Activated T-helper 2 cell treated with anti-CD3 and anti-CD28 coated beads, Interferon-gamma antibody, Interleukin-2, Interleukin-4, amounts not matched to agents 10 μg/mL and 5 μg/mL and 100 μg/mL, durations not matched to agents 14 hours and 24 hours and 36 hours (primary cell): ENCODE measurements at regions not wholly inside any gene's neighbourhood (a gene's known extent, or its start where the extent isn't known, plus 50 kb on each side); places are given as distances from the start of the nearest gene placed in this dataset.

Source experiments
- DNase-seq: peaks from one replicate; pipeline ENCODE4 v3.0.0; 2021; ENCODE audit warnings: low spot score
- H3K27ac Mint-ChIP-seq: one replicate; pipeline ENCODE4 v1.8.0; 2021; ENCODE audit warnings: mixed read lengths
- H3K27me3 Mint-ChIP-seq: one replicate; pipeline ENCODE4 v1.8.0; 2021; ENCODE audit warnings: low read depth, mixed read lengths
- H3K36me3 Mint-ChIP-seq: one replicate; pipeline ENCODE4 v1.8.0; 2021; ENCODE audit warnings: low read depth, mixed read lengths
- H3K4me1 Mint-ChIP-seq: one replicate; pipeline ENCODE4 v1.8.0; 2021; ENCODE audit warnings: low read depth, mixed read lengths
- H3K4me3 Mint-ChIP-seq: one replicate; pipeline ENCODE4 v1.8.0; 2021; ENCODE audit warnings: low read depth, mild to moderate bottlenecking, moderate library complexity, mixed read lengths
- H3K9me3 Mint-ChIP-seq: one replicate; pipeline ENCODE4 v1.8.0; 2021; ENCODE audit warnings: mixed read lengths
- intact Hi-C: fragments of 100-400 bp; cut with micrococcal nuclease; formaldehyde crosslinking; loops from one replicate; pipeline ENCODE4 v1.15.1; 2023

- no peaks in the 10 kb centered on the region for H3K36me3 Mint-ChIP-seq
- intact Hi-C loops, result no loop called here
- DNase-seq, result no peak
- no peaks in the 10 kb centered on the region for H3K4me1 Mint-ChIP-seq
- no peak overlapping the region for H3K4me3 Mint-ChIP-seq
- H3K9me3 Mint-ChIP-seq, result peaks cover 18% of the 10 kb centered on the region
- no peaks in the 10 kb centered on the region for H3K27me3 Mint-ChIP-seq
- no peak overlapping the region for H3K27ac Mint-ChIP-seq
These were observed 325.3 kb downstream of the CXXC4 start for GRCh38 chr4:104169437-104169836.

GRCh38 chr4:104166749-104167148 lies 327.9 kb downstream of the CXXC4 start:
- no peak overlapping the region for H3K4me3 Mint-ChIP-seq
- H3K27ac Mint-ChIP-seq, result no peak overlapping the region
- intact Hi-C loops, result no loop called here
- no peaks in the 10 kb centered on the region for H3K4me1 Mint-ChIP-seq
- no peaks in the 10 kb centered on the region for H3K27me3 Mint-ChIP-seq
- peaks cover 11% of the 10 kb centered on the region for H3K9me3 Mint-ChIP-seq
- no peaks in the 10 kb centered on the region for H3K36me3 Mint-ChIP-seq
- no peak for DNase-seq

- Mint-ChIP-seq H3K36me3 (no peaks in the 10 kb centered on the region), H3K9me3 (peaks cover 11% of the 10 kb centered on the region), H3K27me3 (no peaks in the 10 kb centered on the region), H3K27ac (no peak overlapping the region), H3K4me1 (no peaks in the 10 kb centered on the region), H3K4me3 (no peak overlapping the region)
- intact Hi-C loops, result no loop called here
- DNase-seq, result no peak
These were observed 330.9 kb downstream of the CXXC4 start for GRCh38 chr4:104163820-104164219.

- Mint-ChIP-seq H3K27me3 (no peaks in the 10 kb centered on the region), H3K27ac (no peak overlapping the region), H3K4me1 (no peaks in the 10 kb centered on the region), H3K9me3 (peaks cover 10% of the 10 kb centered on the region), H3K36me3 (no peaks in the 10 kb centered on the region), H3K4me3 (no peak overlapping the region)
- intact Hi-C loops, result no loop called here
- no peak for DNase-seq
These were observed 348.6 kb downstream of the CXXC4 start for GRCh38 chr4:104146048-104146447.

GRCh38 chr4:104138116-104138515 lies 356.6 kb downstream of the CXXC4 start:
- H3K27me3 Mint-ChIP-seq, result no peaks in the 10 kb centered on the region
- intact Hi-C loops, result no loop called here

GRCh38 chr4:104129243-104129642 lies 365.5 kb downstream of the CXXC4 start:
- intact Hi-C loops, result no loop called here
- no peak for DNase-seq
- no peak overlapping the region for H3K27ac Mint-ChIP-seq
- no peaks in the 10 kb centered on the region for H3K4me1 Mint-ChIP-seq
- H3K36me3 Mint-ChIP-seq, result no peaks in the 10 kb centered on the region
- no peaks in the 10 kb centered on the region for H3K27me3 Mint-ChIP-seq
- no peak overlapping the region for H3K4me3 Mint-ChIP-seq
- peaks cover 11% of the 10 kb centered on the region for H3K9me3 Mint-ChIP-seq

More at GRCh38 chr4:104138116-104138515, 356.6 kb downstream of the CXXC4 start:
- peaks cover 13% of the 10 kb centered on the region for H3K9me3 Mint-ChIP-seq
- H3K4me1 Mint-ChIP-seq, result no peaks in the 10 kb centered on the region
- no peaks in the 10 kb centered on the region for H3K36me3 Mint-ChIP-seq
- DNase-seq, result no peak
- no peak overlapping the region for H3K27ac Mint-ChIP-seq
- H3K4me3 Mint-ChIP-seq, result no peak overlapping the region

- H3K9me3 Mint-ChIP-seq, result peaks cover 11% of the 10 kb centered on the region
- H3K27ac Mint-ChIP-seq, result no peak overlapping the region
- no peak for DNase-seq
- intact Hi-C loops, result no loop called here
- no peaks in the 10 kb centered on the region for H3K4me1 Mint-ChIP-seq
- H3K36me3 Mint-ChIP-seq, result no peaks in the 10 kb centered on the region
- no peak overlapping the region for H3K4me3 Mint-ChIP-seq
- no peaks in the 10 kb centered on the region for H3K27me3 Mint-ChIP-seq
These were observed 365.9 kb downstream of the CXXC4 start for GRCh38 chr4:104128850-104129213.

GRCh38 chr4:104128031-104128849 lies 366.5 kb downstream of the CXXC4 start:
- no peak overlapping the region for H3K27ac Mint-ChIP-seq
- H3K27me3 Mint-ChIP-seq, result no peaks in the 10 kb centered on the region
- DNase-seq, result no peak
- intact Hi-C loops, result no loop called here
- no peaks in the 10 kb centered on the region for H3K4me1 Mint-ChIP-seq
- H3K36me3 Mint-ChIP-seq, result no peaks in the 10 kb centered on the region
- H3K4me3 Mint-ChIP-seq, result no peak overlapping the region
- peaks cover 12% of the 10 kb centered on the region for H3K9me3 Mint-ChIP-seq

GRCh38 chr4:104123021-104123420 lies 371.7 kb downstream of the CXXC4 start:
- no peak for DNase-seq
- Mint-ChIP-seq H3K9me3 (peaks cover 13% of the 10 kb centered on the region), H3K36me3 (no peaks in the 10 kb centered on the region), H3K4me3 (no peak overlapping the region), H3K27ac (no peak overlapping the region), H3K27me3 (no peaks in the 10 kb centered on the region), H3K4me1 (no peaks in the 10 kb centered on the region)
- intact Hi-C loops, result no loop called here

GRCh38 chr4:104117776-104118175 lies 376.9 kb downstream of the CXXC4 start:
- H3K4me1 Mint-ChIP-seq, result no peaks in the 10 kb centered on the region
- H3K9me3 Mint-ChIP-seq, result peaks cover 16% of the 10 kb centered on the region
- no peaks in the 10 kb centered on the region for H3K36me3 Mint-ChIP-seq

GRCh38 chr4:104113850-104114249 lies 380.8 kb downstream of the CXXC4 start:
- no peak for DNase-seq
- Mint-ChIP-seq H3K4me1 (no peaks in the 10 kb centered on the region), H3K9me3 (peaks cover 17% of the 10 kb centered on the region), H3K4me3 (no peak overlapping the region), H3K36me3 (no peaks in the 10 kb centered on the region), H3K27ac (no peak overlapping the region), H3K27me3 (no peaks in the 10 kb centered on the region)
- intact Hi-C loops, result no loop called here

More at GRCh38 chr4:104117776-104118175, 376.9 kb downstream of the CXXC4 start:
- Mint-ChIP-seq H3K27me3 (no peaks in the 10 kb centered on the region), H3K4me3 (no peak overlapping the region), H3K27ac (no peak overlapping the region)
- DNase-seq, result no peak
- intact Hi-C loops, result no loop called here

- DNase-seq, result no peak
- H3K4me1 Mint-ChIP-seq, result no peaks in the 10 kb centered on the region
These were observed 379.4 kb upstream of the TACR3 start for GRCh38 chr4:104099141-104099540.

GRCh38 chr4:104093247-104093646 lies 373.5 kb upstream of the TACR3 start:
- no peaks in the 10 kb centered on the region for H3K27me3 Mint-ChIP-seq
- H3K4me3 Mint-ChIP-seq, result no peak overlapping the region
- H3K36me3 Mint-ChIP-seq, result no peaks in the 10 kb centered on the region
- no peaks in the 10 kb centered on the region for H3K4me1 Mint-ChIP-seq
- DNase-seq, result no peak
- peaks cover 36% of the 10 kb centered on the region for H3K9me3 Mint-ChIP-seq
- H3K27ac Mint-ChIP-seq, result no peak overlapping the region
- intact Hi-C loops, result no loop called here

More at GRCh38 chr4:104099141-104099540, 379.4 kb upstream of the TACR3 start:
- H3K27me3 Mint-ChIP-seq, result no peaks in the 10 kb centered on the region
- no peak overlapping the region for H3K27ac Mint-ChIP-seq
- intact Hi-C loops, result no loop called here
- H3K9me3 Mint-ChIP-seq, result peaks cover 47% of the 10 kb centered on the region
- H3K4me3 Mint-ChIP-seq, result no peak overlapping the region
- no peaks in the 10 kb centered on the region for H3K36me3 Mint-ChIP-seq
